ENCODE measurements at regions not wholly inside any gene's neighbourhood (a gene's known extent, or its start where the extent isn't known, plus 50 kb on each side); places are given as distances from the start of the nearest gene placed in this dataset.

DNA sequence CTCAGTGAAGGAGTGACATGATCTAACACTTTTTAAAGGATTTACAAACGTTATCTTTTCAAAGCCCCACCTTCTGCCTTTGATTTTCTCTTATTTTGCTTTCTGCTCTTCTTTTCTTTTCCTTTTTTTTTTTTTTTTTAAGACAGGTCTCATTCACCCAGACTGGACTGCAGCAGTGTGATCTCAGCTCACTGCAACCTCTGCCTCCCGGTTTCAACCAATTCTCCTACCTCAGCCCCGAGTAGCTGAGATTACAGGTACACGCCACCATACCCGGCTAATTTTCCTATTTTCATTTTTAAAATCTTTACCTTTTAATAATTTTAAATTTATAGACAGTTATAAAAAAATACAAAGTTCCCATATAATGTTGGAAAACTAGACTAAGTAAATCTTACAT lies 63.7 kb upstream of the RPS13 start:
- BruUV-seq (replicated peaks) = no TSS peak
- no peak for TF ChIP-seq C11orf30 (IDR thresholded peaks at IDR 0.05; ENCODE audit: low read depth)
- Histone ChIP-seq H2AFZ (ENCODE audit: low read depth, low read length) (no peak overlapping the region), H3K4me3 (no peak overlapping the region), H3K4me2 (ENCODE audit: insufficient read depth, low read length) (no peak overlapping the region), H3K9me3 (replicated peaks; ENCODE audit: control insufficient read depth, insufficient read depth, low read depth, low read length) (no peaks in the 10 kb centered on the region), H4K20me1 (replicated peaks; ENCODE audit: control insufficient read depth, insufficient read depth, low read length) (no peaks in the 10 kb centered on the region), H3K9ac (ENCODE audit: insufficient read depth in 1 of 2, low read depth in 2 of 2, low read length in 2 of 2) (no peak overlapping the region), H3K36me3 (ENCODE audit: control insufficient read depth, insufficient read depth, low read length) (peaks cover 21% of the 10 kb centered on the region; the same call in 2 of the 3 replicates), H3K9me1 (ENCODE audit: control insufficient read depth, insufficient read depth, low read length) (no peaks in the 10 kb centered on the region), H3K79me2 (ENCODE audit: control insufficient read depth, insufficient read depth, low read length) (no peaks in the 10 kb centered on the region), H3K4me1 (replicated peaks in 1 of 2; ENCODE audit: control insufficient read depth in 2 of 2, insufficient read depth in 2 of 2, low read length in 2 of 2) (no peaks in the 10 kb centered on the region), H3K27me3 (ENCODE audit: control insufficient read depth in 2 of 2, insufficient read depth in 2 of 2, low read length in 2 of 2) (no peaks in the 10 kb centered on the region), H3K27ac (ENCODE audit: extremely low read depth, low read depth, low read length) (no peak overlapping the region)
- ATAC-seq (no peak), FAIRE-seq (no peak), DNase-seq (ENCODE audit: extremely low read depth in 1 of 4, low spot score in 3 of 4) (no peak)
- in situ Hi-C loops (cut with MboI) (no loop called here), intact Hi-C loops (cut with micrococcal nuclease) (no loop called here)
- 64% methylated on average over 5 of the region's 5 CpGs for WGBS (ENCODE audit: insufficient coverage, low coverage, missing lambda C conversion rate)
- ChIA-PET CTCF (ENCODE audit: low intra/inter-chr PET ratio) (no interaction called here), POLR2A (no interaction called here)

DNA sequence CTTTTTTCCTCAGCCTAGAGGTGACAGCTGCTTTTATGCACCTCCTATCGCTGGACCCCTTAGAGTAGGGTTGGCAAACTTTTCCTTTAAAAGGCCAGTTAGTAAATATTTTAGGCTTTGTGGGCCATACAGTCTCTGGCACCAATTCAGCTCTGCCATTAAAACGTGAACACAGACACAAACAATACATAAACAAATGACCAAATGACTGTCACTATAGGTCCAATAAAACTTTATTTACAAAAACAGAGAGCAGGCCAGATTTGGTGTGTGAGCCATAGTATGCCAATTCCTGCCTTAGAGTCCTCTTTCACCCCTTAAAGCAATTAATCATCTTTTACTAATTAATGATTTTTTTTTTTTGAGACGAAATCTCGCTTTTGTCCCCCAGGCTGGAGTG lies 61.1 kb upstream of the RPS13 start:
- Histone ChIP-seq H3K4me1 (replicated peaks in 1 of 2; ENCODE audit: control insufficient read depth in 2 of 2, insufficient read depth in 2 of 2, low read length in 2 of 2) (no peaks in the 10 kb centered on the region), H3K36me3 (ENCODE audit: control insufficient read depth, insufficient read depth, low read length) (peaks cover 26% of the 10 kb centered on the region; the same call in 1 of the 3 replicates), H3K9me1 (ENCODE audit: control insufficient read depth, insufficient read depth, low read length) (no peaks in the 10 kb centered on the region), H2AFZ (ENCODE audit: low read depth, low read length) (no peak overlapping the region), H4K20me1 (replicated peaks; ENCODE audit: control insufficient read depth, insufficient read depth, low read length) (no peaks in the 10 kb centered on the region), H3K4me2 (ENCODE audit: insufficient read depth, low read length) (no peak overlapping the region), H3K27ac (ENCODE audit: extremely low read depth, low read depth, low read length) (no peak overlapping the region), H3K9me3 (replicated peaks; ENCODE audit: control insufficient read depth, insufficient read depth, low read depth, low read length) (no peaks in the 10 kb centered on the region), H3K79me2 (ENCODE audit: control insufficient read depth, insufficient read depth, low read length) (no peaks in the 10 kb centered on the region), H3K27me3 (ENCODE audit: control insufficient read depth in 2 of 2, insufficient read depth in 2 of 2, low read length in 2 of 2) (no peaks in the 10 kb centered on the region), H3K4me3 (no peak overlapping the region), H3K9ac (ENCODE audit: insufficient read depth in 1 of 2, low read depth in 2 of 2, low read length in 2 of 2) (no peak overlapping the region)
- TF ChIP-seq, protein P1, sequence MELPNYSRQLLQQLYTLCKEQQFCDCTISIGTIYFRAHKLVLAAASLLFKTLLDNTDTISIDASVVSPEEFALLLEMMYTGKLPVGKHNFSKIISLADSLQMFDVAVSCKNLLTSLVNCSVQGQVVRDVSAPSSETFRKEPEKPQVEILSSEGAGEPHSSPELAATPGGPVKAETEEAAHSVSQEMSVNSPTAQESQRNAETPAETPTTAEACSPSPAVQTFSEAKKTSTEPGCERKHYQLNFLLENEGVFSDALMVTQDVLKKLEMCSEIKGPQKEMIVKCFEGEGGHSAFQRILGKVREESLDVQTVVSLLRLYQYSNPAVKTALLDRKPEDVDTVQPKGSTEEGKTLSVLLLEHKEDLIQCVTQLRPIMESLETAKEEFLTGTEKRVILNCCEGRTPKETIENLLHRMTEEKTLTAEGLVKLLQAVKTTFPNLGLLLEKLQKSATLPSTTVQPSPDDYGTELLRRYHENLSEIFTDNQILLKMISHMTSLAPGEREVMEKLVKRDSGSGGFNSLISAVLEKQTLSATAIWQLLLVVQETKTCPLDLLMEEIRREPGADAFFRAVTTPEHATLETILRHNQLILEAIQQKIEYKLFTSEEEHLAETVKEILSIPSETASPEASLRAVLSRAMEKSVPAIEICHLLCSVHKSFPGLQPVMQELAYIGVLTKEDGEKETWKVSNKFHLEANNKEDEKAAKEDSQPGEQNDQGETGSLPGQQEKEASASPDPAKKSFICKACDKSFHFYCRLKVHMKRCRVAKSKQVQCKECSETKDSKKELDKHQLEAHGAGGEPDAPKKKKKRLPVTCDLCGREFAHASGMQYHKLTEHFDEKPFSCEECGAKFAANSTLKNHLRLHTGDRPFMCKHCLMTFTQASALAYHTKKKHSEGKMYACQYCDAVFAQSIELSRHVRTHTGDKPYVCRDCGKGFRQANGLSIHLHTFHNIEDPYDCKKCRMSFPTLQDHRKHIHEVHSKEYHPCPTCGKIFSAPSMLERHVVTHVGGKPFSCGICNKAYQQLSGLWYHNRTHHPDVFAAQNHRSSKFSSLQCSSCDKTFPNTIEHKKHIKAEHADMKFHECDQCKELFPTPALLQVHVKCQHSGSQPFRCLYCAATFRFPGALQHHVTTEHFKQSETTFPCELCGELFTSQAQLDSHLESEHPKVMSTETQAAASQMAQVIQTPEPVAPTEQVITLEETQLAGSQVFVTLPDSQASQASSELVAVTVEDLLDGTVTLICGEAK (IDR thresholded peaks at IDR 0.05) = peak; percentile 87
- TF ChIP-seq, protein P1 (CRISPR knock-in tag; IDR thresholded peaks at IDR 0.05) = peak; percentile 72
- TF ChIP-seq, protein P2, sequence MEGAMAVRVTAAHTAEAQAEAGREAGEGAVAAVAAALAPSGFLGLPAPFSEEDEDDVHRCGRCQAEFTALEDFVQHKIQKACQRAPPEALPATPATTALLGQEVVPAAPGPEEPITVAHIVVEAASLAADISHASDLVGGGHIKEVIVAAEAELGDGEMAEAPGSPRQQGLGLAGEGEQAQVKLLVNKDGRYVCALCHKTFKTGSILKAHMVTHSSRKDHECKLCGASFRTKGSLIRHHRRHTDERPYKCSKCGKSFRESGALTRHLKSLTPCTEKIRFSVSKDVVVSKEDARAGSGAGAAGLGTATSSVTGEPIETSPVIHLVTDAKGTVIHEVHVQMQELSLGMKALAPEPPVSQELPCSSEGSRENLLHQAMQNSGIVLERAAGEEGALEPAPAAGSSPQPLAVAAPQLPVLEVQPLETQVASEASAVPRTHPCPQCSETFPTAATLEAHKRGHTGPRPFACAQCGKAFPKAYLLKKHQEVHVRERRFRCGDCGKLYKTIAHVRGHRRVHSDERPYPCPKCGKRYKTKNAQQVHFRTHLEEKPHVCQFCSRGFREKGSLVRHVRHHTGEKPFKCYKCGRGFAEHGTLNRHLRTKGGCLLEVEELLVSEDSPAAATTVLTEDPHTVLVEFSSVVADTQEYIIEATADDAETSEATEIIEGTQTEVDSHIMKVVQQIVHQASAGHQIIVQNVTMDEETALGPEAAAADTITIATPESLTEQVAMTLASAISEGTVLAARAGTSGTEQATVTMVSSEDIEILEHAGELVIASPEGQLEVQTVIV (CRISPR knock-in tag; IDR thresholded peaks at IDR 0.05; ENCODE audit: borderline replicate concordance) = no peak
- ChIA-PET POLR2A (interaction anchor here (1.5 kb wide), 1 partner anchor 10 kb away, joined by 3 read pairs; no protein-coding TSS in a partner anchor), CTCF (ENCODE audit: low intra/inter-chr PET ratio) (no interaction called here)
- no peak for FAIRE-seq
- intact Hi-C loops (cut with micrococcal nuclease) (no loop called here), in situ Hi-C loops (cut with MboI) (no loop called here)
- BruUV-seq (replicated peaks) = no TSS peak
- no peak for DNase-seq (ENCODE audit: extremely low read depth in 1 of 4, low spot score in 3 of 4)
- WGBS (ENCODE audit: insufficient coverage, low coverage, missing lambda C conversion rate) = 90% methylated on average over 4 of the region's 4 CpGs
- no peak for ATAC-seq

Data from K562 (cell line).